ENCODE measurements at regions not wholly inside any gene's neighbourhood (a gene's known extent, or its start where the extent isn't known, plus 50 kb on each side); places are given as distances from the start of the nearest gene placed in this dataset.
A peak's percentile ranks its signal among the peaks of the same experiment; 100 is the strongest.
"Not testable (repeated sequence)": the region's sequence is repeated elsewhere in the genome, so short reads cannot be mapped to it uniquely, and the experiment has no call there.

- not testable (repeated sequence) for FAIRE-seq; DNase-seq (ENCODE audit: low spot score)
Measured at GRCh38 chr3:10657339-10657738, 152.0 kb upstream of the ATP2B2 start.

GRCh38 chr3:10665592-10665991, 150.4 kb upstream of the SLC6A11 start:
- DNase-seq (ENCODE audit: low spot score) (no peak), FAIRE-seq (no peak)

GRCh38 chr3:10666621-10667020, 149.4 kb upstream of the SLC6A11 start:
- FAIRE-seq: no peak
- DNase-seq (ENCODE audit: low spot score): no peak

- DNase-seq (ENCODE audit: low spot score) (no peak), FAIRE-seq (no peak)
Measured at GRCh38 chr3:10667269-10667668, 148.8 kb upstream of the SLC6A11 start.

GRCh38 chr3:10667901-10668476, 148.0 kb upstream of the SLC6A11 start:
- FAIRE-seq (no peak), DNase-seq (ENCODE audit: low spot score) (no peak)

GRCh38 chr3:10669490-10670048, 146.5 kb upstream of the SLC6A11 start:
- DNase-seq (ENCODE audit: low spot score): peak; percentile 29
- no peak for FAIRE-seq

GRCh38 chr3:10672422-10672821, 143.6 kb upstream of the SLC6A11 start:
- no peak for FAIRE-seq
- no peak for DNase-seq (ENCODE audit: low spot score)

GRCh38 chr3:10674578-10674977, 141.4 kb upstream of the SLC6A11 start:
- DNase-seq (ENCODE audit: low spot score): no peak
- no peak for FAIRE-seq

GRCh38 chr3:10676905-10677304, 139.1 kb upstream of the SLC6A11 start:
- no peak for DNase-seq (ENCODE audit: low spot score)
- FAIRE-seq: no peak

GRCh38 chr3:10678796-10679376, 137.1 kb upstream of the SLC6A11 start:
- FAIRE-seq: peak; percentile 50
- no peak for DNase-seq (ENCODE audit: low spot score)

GRCh38 chr3:10680796-10681195, 135.2 kb upstream of the SLC6A11 start:
- FAIRE-seq (no peak), DNase-seq (ENCODE audit: low spot score) (no peak)

- FAIRE-seq (no peak), DNase-seq (ENCODE audit: low spot score) (no peak)
Measured at GRCh38 chr3:10682692-10683091, 133.3 kb upstream of the SLC6A11 start.

GRCh38 chr3:10683106-10683505, 132.9 kb upstream of the SLC6A11 start:
- DNase-seq (ENCODE audit: low spot score): peak; percentile 44
- FAIRE-seq: no peak

GRCh38 chr3:10688126-10688525, 127.9 kb upstream of the SLC6A11 start:
- DNase-seq (ENCODE audit: low spot score): no peak
- FAIRE-seq: no peak

GRCh38 chr3:10688548-10689172, 127.4 kb upstream of the SLC6A11 start:
- no peak for DNase-seq (ENCODE audit: low spot score)
- FAIRE-seq: no peak

- no peak for FAIRE-seq
- DNase-seq (ENCODE audit: low spot score): no peak
Measured at GRCh38 chr3:10692039-10692622, 123.9 kb upstream of the SLC6A11 start.

- DNase-seq (ENCODE audit: low spot score) (no peak), FAIRE-seq (no peak)
Measured at GRCh38 chr3:10693457-10693856, 122.6 kb upstream of the SLC6A11 start.

GRCh38 chr3:10694179-10694578, 121.8 kb upstream of the SLC6A11 start:
- no peak for FAIRE-seq
- DNase-seq (ENCODE audit: low spot score): no peak

GRCh38 chr3:10695186-10695585, 120.8 kb upstream of the SLC6A11 start:
- not testable (repeated sequence) for DNase-seq (ENCODE audit: low spot score); FAIRE-seq

- no peak for DNase-seq (ENCODE audit: low spot score)
- no peak for FAIRE-seq
Measured at GRCh38 chr3:10695595-10696285, 120.3 kb upstream of the SLC6A11 start.

- FAIRE-seq (no peak), DNase-seq (ENCODE audit: low spot score) (no peak)
Measured at GRCh38 chr3:10697918-10698317, 118.1 kb upstream of the SLC6A11 start.

GRCh38 chr3:10700821-10701220, 115.2 kb upstream of the SLC6A11 start:
- DNase-seq (ENCODE audit: low spot score): no peak
- no peak for FAIRE-seq

Measured in urothelium cell line (cell line).